Lung (tissue), 11 donors: ENCODE measurements at regions not wholly inside any gene's neighbourhood (a gene's known extent, or its start where the extent isn't known, plus 50 kb on each side); places are given as distances from the start of the nearest gene placed in this dataset.

Experiments
- ATAC-seq: fragments of 200-7000 bp; cut with Tn5 transposase; one replicate; pipeline ENCODE4 v1.9.1; 2020; ENCODE audit warnings: moderate number of reproducible peaks; ENCODE audit not compliant: insufficient read depth, low FRiP score
- DNase-seq, 3 donors: peaks; one replicate each; pipeline ENCODE4 v3.0.0-alpha.2; 2013 to 2017
- H3K27ac ChIP-seq, 2 donors: one replicate each; pipeline ENCODE4 v1.5.1; 2013; ENCODE audit warnings: mild to moderate bottlenecking in 2 of 2, moderate library complexity in 2 of 2, control low read depth in 1 of 2, inconsistent platforms in 1 of 2, low read depth in 1 of 2, low read length in 1 of 2
- H3K27me3 ChIP-seq, 3 donors: one replicate each; pipeline ENCODE4 v1.5.1; 2013; ENCODE audit warnings: low read length in 2 of 3; ENCODE audit not compliant: control insufficient read depth in 3 of 3, insufficient read depth in 3 of 3
- H3K36me3 ChIP-seq, 4 donors: one replicate each; pipeline ENCODE4 v1.5.1; 2013; ENCODE audit warnings: low read length in 4 of 4, mild to moderate bottlenecking in 1 of 4, moderate library complexity in 1 of 4; ENCODE audit not compliant: control insufficient read depth in 4 of 4, insufficient read depth in 4 of 4
- H3K4me1 ChIP-seq, 5 donors: one replicate each; pipeline ENCODE4 v1.5.1; 2013; ENCODE audit warnings: low read length in 5 of 5, mild to moderate bottlenecking in 2 of 5, moderate library complexity in 1 of 5; ENCODE audit not compliant: control insufficient read depth in 5 of 5, insufficient read depth in 5 of 5
- H3K4me3 ChIP-seq: one replicate; pipeline ENCODE4 v1.5.1; 2013; ENCODE audit warnings: mild to moderate bottlenecking, control low read depth, moderate library complexity
- H3K9ac ChIP-seq, 2 donors: one replicate each; pipeline ENCODE4 v1.5.1; 2013; ENCODE audit warnings: low read length in 2 of 2, control low read depth in 1 of 2; ENCODE audit not compliant: insufficient read depth in 1 of 2
- H3K9me3 ChIP-seq, 4 donors: one replicate each; pipeline ENCODE4 v1.5.1; 2013; ENCODE audit warnings: low read length in 3 of 4, mild to moderate bottlenecking in 1 of 4, moderate library complexity in 1 of 4; ENCODE audit not compliant: control insufficient read depth in 4 of 4, insufficient read depth in 3 of 4
- CTCF ChIP-seq: IDR thresholded peaks from 2 replicates; pipeline ENCODE4 v1.5.1; 2012; ENCODE audit warnings: mild to moderate bottlenecking; ENCODE audit errors: control extremely low read depth, extremely low read depth
- WGBS, 2 donors: extraction: QIAGEN DNeasy Blood & Tissue Kit; methylation state at CpG; one replicate each; pipeline ENCODE4 v1.1.7; 2013; 5-methylcytosine and 5-hydroxymethylcytosine counted together
- donor health status: control.
- donor health status: control.
- donor health status: Bipolar disorder and iron deficiency.
- donor health status: healthy.
- donor health status: DM: yes; HTN: yes; CAD: no.

- no peak for TF ChIP-seq CTCF
- no peak overlapping the region for H3K9ac ChIP-seq
- WGBS, 2 donors, result 53 to 66% methylated on average over 6 of the region's 6 CpGs
- H3K27me3 ChIP-seq, result peaks cover 0 to 9% (median 0%) of the 10 kb centered on the region in 3 donors
- H3K4me1 ChIP-seq, result peaks cover 0 to 10% (median 0%) of the 10 kb centered on the region in 5 donors
- no peaks in the 10 kb centered on the region for H3K36me3 ChIP-seq
- no peak overlapping the region for H3K4me3 ChIP-seq
- ATAC-seq, result no peak
- H3K9me3 ChIP-seq, result peaks cover 0 to 4% (median 0%) of the 10 kb centered on the region in 4 donors
- H3K27ac ChIP-seq, result no peak overlapping the region
- peak in 1 of 3 donors; percentile 6 for DNase-seq
Observed at GRCh38 chr2:103292573-103292972, 530.7 kb downstream of the TMEM182 start.

GRCh38 chr2:103293067-103293741, 531.4 kb downstream of the TMEM182 start:
- no peak for TF ChIP-seq CTCF
- H3K36me3 ChIP-seq, result no peaks in the 10 kb centered on the region
- peaks cover 0 to 9% (median 0%) of the 10 kb centered on the region in 3 donors for H3K27me3 ChIP-seq
- WGBS, 2 donors, result 20 to 22% methylated on average over 16 of the region's 16 CpGs
- H3K4me1 ChIP-seq, result peaks cover 0 to 10% (median 0%) of the 10 kb centered on the region in 5 donors
- no peak overlapping the region for H3K27ac ChIP-seq
- peaks cover 0 to 4% (median 0%) of the 10 kb centered on the region in 4 donors for H3K9me3 ChIP-seq
- DNase-seq, result peak; percentile 18 to 67 (median 22)
- no peak overlapping the region for H3K4me3 ChIP-seq
- no peak overlapping the region for H3K9ac ChIP-seq
- ATAC-seq, result no peak

GRCh38 chr2:103293742-103294077, 531.9 kb downstream of the TMEM182 start:
- no peak overlapping the region for H3K27ac ChIP-seq
- ATAC-seq, result no peak
- WGBS, 2 donors, result 27 to 34% methylated on average over 3 of the region's 3 CpGs
- no peak for TF ChIP-seq CTCF
- H3K36me3 ChIP-seq, result no peaks in the 10 kb centered on the region
- H3K4me3 ChIP-seq, result no peak overlapping the region
- DNase-seq, result peak in 2 of 3 donors; percentile 1 to 4
- H3K4me1 ChIP-seq, result peaks cover 0 to 10% (median 0%) of the 10 kb centered on the region in 5 donors
- peaks cover 0 to 4% (median 0%) of the 10 kb centered on the region in 4 donors for H3K9me3 ChIP-seq
- peaks cover 0 to 9% (median 0%) of the 10 kb centered on the region in 3 donors for H3K27me3 ChIP-seq
- no peak overlapping the region for H3K9ac ChIP-seq

- Histone ChIP-seq H3K9ac (no peak overlapping the region), H3K36me3 (no peaks in the 10 kb centered on the region), H3K4me1 (peaks cover 0 to 10% (median 0%) of the 10 kb centered on the region in 5 donors), H3K9me3 (peaks cover 0 to 4% (median 0%) of the 10 kb centered on the region in 4 donors), H3K27ac (no peak overlapping the region), H3K4me3 (no peak overlapping the region), H3K27me3 (peaks cover 0 to 9% (median 0%) of the 10 kb centered on the region in 3 donors)
- no peak for ATAC-seq
- TF ChIP-seq CTCF, result no peak
- 63 to 73% methylated on average over 7 of the region's 7 CpGs for WGBS, 2 donors
- DNase-seq, result no peak
Observed at GRCh38 chr2:103294420-103294819, 532.6 kb downstream of the TMEM182 start.
